Dedifferentiated amniotic fluid mesenchymal stem cell (primary cell): ENCODE measurements at regions not wholly inside any gene's neighbourhood (a gene's known extent, or its start where the extent isn't known, plus 50 kb on each side); places are given as distances from the start of the nearest gene placed in this dataset.
"Not testable (repeated sequence)": the region's sequence is repeated elsewhere in the genome, so short reads cannot be mapped to it uniquely, and the experiment has no call there.

Experiments used
- DNase-seq: peaks from one replicate; pipeline ENCODE4 v3.0.0-alpha.2; 2016; ENCODE audit errors: extremely low spot score

GRCh38 chr5:125044491-125045282, 298.2 kb upstream of the ZNF608 start:
- no peak for DNase-seq

DNA sequence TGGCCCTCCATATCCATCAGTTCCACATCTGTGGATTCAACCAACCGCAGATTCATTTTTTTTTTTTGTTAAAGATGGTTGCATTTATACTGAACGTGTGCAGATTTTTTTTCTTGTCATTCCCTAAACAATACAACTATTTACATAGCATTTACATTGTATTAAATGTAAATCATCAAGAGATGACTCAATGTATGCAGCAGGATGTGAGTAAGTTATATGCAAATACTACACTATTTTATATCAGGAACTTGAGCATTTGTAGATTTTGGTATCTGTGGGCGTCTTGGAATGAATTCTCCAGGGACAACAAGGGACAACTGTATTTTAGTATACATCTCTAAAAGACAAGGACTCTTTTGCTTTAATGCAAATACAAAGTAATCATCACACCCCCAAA, 299.2 kb upstream of the ZNF608 start:
- no peak for DNase-seq

DNA sequence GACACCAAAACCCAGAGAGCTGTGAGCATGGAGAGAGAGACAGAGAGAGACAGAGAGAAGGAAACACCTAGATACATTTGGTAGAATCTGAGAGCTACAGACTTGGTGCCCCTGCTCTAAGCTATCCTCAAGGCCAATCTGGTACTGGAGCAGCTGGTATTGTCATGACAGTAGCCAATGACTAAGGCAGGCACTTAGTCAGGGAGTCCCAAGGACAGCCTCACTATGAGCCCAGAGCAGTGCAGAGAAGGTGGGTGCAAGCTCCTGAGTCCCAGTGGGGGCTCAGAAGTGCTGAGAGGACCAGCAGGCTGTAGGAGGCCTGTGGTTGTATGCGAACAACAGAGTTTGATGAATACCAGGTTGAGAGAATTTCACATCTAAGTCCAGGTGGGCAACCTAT, 300.4 kb upstream of the ZNF608 start:
- DNase-seq: no peak

DNA sequence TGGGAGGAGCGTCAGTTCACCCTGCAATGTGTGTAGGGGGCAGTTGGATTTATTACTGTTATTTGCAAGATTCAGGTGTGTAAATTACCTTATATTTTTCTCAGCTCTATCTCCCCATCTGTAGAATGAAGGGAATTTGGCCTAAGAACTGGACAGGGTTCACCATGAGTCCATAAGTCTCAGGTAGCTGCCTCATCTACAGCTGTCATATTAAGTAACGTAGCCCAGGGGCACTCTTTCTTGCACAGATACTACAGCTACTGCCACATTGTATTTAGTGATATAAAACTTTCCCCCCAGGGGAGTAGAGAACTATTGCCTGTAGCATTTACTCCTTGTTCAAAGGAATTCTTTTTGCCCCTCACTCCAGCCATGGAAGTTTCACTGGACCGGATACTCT, 301.4 kb upstream of the ZNF608 start:
- no peak for DNase-seq

DNA sequence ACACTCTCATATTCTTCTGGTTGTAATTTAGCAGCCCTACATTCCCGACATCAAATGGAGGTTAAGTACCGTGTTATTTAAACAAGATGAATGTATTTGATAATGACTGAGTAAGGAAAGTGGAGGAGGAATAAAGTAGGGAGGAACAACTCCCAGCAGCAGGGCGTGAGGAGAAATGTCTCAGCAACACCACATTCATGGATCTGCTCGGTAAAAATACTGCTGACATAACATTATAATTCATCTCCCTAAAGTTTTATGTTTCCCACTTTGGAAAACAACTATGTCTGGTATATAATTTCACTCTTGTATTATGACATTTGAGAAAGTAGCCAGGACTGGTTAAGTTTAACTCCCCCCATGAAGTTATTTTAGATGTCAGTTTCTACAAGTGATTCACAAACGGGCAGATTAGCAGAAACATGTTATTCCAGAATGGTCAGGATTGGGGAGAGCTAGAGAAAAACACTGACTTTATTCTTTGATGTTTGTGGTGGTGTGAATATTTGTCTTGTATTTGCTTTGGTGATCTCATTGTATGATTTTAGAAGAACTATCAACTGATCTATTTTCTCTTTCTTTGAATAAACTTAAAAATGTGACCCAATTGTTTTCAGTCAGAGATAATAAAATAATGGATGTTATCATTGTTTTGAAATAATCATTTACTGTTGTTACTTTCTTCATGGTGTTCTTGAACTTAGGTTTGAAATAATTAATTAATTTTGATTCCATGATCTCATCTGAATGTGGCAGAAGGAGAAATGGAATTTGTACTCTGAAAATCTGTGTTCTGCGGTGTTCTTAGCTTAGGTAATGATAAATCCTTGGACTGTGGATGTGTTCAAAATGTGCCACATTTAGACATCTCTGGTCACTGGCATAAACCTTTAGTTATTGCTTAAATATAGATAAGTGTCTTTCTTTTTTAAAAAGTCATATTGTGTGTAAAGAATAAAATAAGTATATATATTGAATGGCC, 303.6 kb upstream of the ZNF608 start:
- no peak for DNase-seq

DNA sequence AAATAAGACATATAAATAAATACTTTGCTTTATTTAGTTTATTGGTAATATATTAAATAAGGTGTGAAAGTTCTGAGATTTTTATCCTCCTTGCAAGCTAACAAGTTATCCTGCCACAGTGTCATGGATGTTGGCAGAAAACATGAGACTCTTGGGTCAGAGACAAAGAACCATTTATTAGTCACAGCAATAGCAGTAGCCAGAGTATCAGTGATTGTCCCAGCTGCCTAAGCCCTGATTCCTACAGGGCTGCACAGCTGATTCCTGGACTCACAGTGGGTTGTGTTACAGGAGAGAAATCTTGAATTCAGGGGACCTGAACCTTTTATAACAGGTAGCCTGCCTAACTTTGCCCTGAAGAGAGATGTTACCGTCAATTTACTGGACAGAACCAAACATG, 304.5 kb upstream of the ZNF608 start:
- no peak for DNase-seq

GRCh38 chr5:125052584-125052983, 306.1 kb upstream of the ZNF608 start:
- DNase-seq: no peak

- DNase-seq: no peak
Measured at GRCh38 chr5:125053179-125053578, 306.7 kb upstream of the ZNF608 start.

DNA sequence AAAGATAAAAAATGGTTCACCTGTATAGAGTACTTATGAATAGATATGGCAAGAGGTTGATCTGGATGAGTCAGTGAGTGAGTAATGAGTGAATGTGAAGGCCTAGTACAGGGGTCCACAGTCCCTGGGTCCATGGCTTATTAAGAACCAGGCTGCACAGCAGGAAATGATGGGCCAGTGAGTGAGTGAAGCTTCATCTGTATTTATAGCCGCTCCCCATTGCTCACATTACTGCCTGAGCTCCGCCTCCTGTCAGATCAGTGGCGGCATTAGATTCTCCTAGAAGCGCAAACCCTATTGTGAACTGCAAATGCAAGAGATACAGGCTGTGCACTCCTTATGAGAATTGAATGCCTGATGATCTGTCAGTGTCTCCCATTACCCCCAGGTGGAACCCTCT, 307.7 kb upstream of the ZNF608 start:
- no peak for DNase-seq

GRCh38 chr5:125056671-125057485, 310.4 kb upstream of the ZNF608 start:
- DNase-seq: no peak

DNA sequence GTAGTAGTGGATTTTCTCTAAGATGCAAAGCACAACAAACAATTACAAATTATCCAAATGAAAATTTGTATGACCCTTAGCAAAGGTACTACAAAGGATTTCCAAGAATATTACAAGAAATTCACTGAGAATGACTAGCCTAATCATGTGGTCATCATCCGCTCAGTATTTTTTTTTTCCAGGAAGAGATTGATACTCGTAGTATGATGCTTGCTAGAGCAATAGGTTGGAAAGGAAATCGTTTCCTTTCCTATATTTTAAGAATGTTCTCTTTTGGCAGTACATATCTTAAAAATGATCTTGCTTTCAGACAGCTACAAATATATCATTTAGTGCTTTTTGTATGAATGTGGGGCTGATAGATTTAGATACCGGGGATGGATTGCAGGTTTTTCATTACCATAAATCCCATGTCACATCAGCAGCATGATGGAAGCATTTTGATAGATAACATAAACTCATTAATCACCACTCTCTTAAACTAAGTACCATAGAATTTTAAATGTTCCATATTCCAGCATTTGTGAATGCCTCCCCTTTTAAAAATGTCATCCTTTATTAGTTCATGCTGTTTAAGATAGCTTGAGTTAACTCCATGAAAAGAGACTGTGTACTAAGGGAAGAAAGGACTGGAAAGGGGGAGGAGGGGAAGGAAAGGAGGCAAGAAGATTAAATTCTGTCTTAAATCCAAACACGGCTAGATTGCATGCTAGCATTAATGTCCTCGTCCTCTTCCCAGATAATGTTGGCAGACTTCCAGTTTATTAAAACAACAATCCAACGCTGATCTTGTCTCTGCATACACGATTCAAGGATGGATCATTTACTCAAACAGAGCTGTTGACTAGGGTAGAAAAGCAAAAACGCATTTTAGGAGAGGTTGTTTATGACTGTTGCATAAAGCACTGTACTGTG, 311.7 kb upstream of the ZNF608 start:
- DNase-seq: no peak

- DNase-seq: no peak
Measured at GRCh38 chr5:125059255-125060002, 313.0 kb upstream of the ZNF608 start.

DNA sequence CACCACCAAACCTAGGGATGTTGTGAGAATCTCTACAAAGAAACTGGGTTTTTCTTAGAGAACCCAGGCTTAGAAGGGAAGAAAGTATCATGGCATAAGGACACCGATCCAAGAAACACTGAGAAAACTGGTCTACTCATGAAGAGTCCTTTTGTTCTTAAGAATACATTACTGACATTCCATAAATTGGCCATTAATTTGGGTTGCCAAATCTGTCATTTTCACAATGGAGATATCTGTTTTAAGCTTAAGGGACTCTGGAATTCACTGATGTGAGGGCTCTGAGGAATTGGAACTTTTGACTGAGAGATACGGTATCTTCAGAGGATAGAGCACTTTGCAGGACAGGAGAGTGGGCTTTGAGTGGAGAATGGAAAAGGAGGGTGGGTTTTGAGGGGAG, 315.3 kb upstream of the ZNF608 start:
- no peak for DNase-seq

DNA sequence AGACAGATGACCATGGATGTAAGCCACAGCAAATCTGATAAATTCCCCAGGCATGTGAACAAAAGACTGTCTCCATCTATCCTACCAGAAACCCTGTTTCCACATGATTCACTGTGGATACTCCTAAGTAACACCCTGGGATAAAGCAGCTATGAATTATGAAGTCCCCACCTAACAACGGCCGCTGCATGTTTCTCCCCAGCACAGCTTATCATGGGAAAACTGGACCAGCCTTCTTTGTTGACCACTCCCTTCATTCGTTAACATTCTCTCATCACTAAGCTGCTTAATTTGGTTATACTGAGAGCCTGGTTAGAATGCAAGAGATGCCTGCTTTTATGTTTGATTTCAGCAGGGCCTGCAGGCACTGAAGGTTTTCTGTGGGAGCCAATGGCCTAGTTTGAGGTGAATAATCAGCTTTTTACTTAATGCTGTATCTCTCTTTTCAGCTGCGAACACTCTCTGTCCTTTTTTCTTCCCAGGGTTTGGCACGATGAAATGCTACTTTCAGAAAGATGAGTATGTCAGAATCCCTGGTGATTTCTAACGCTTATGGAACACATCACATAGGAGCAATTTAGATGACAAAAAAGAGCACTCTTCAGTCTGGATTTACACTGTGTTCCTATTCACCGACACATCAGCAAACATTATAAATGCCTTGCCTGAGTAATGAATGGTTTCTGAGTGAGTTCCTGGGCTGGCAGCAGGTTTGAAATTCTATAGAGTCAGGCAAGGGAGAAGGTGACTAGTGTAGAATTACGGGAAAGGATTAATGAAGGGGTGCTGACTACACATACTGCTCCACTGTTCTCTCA, 318.4 kb upstream of the ZNF608 start:
- no peak for DNase-seq

DNA sequence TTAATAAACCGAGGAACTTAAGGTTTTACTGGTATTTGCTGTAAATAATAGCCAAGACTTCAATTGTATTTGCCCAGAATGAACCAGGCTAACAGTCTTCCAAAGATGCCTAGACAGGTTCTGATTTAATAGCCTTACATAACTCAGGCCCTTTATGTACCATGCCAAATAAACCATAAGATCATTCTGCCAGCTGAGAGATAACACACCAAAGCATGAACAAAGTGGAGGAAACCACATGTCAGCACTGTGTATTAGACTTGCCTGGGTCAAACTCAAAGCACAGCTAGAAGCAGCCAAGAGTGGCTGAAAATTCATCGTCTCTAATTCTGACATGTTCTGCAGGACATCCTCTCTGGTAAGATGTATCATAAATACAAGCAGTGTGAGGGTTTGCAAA, 319.3 kb upstream of the ZNF608 start:
- DNase-seq: no peak

DNA sequence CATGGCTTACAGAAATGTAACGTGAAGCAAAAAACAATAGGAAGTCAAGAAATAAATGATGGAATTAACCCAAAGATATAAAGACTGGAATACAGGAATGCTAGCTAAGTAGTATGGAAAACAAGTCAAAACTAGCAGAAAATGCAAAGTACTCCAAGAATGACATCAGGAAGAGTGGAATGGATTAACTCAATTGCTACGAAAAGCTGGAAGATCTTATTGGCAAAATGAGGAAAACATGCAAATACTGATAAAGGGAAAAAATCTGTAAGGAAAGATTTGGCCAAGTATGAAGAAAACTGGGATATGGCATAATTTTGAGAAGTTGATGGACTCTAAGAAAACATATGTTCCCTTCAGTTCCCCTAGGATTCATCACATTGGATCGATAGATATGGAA, 324.5 kb upstream of the ZNF608 start:
- DNase-seq: no peak

DNA sequence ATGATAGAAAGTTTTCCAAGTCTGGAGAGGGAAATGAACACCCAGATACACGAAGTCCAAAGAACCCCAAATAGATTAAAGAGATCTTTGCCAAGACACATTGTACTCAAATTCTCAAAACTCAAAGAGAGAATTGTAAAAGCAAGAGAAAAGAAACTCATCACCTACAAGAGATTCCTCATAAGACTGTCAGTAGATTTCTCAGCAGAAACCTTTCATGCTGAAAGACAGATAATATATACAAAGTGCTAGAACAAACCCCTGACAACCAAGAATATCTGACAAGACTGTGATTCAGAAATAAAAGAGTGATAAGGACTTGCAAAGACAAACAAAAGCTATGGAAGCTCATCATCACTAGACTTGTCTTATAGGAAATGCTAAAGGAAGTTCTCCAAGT, 326.7 kb upstream of the ZNF608 start:
- no peak for DNase-seq

- DNase-seq: no peak
Measured at GRCh38 chr5:125075567-125075966, 329.1 kb upstream of the ZNF608 start.

DNA sequence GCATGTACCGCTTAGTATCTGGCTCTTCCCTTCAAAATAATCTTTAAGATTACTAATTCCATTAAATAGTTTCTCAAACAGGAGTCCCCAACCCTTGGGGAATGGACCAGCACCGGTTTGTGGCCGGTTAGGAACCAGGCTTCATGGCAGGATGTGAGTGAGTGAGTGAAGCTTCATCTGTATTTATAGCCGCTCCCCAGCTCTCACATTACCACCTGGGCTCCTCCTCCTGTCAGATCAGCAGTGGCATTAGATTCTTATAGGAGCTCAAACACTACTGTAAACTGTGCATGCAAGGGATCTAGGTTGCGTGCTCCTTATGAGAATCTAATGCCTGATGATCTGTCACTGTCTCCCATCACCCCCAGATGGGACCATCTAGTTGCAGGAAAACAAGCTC, 332.6 kb upstream of the ZNF608 start:
- DNase-seq: not testable (repeated sequence)
